ENCODE measurements at regions not wholly inside any gene's neighbourhood (a gene's known extent, or its start where the extent isn't known, plus 50 kb on each side); places are given as distances from the start of the nearest gene placed in this dataset.

DNA sequence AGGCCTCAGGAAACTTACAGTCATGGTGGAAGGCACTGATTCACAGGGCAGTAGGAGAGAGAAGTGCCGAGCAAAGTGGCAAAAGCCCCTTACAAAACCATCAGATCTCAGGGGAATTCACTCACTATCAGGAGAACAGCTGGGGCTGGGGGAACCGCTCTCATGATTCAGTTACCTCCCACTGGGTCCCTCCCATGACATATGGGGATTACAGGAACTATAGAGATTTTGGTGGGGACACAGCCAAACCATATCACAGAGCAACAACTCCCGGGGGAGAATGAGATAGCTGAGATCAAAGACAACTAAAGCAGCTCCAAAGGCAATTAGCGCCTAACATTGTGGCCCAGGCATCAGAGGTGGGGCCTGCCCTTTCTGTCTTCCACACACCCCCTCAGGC lies 85.4 kb upstream of the VOPP1 start:
- Histone ChIP-seq H3K9me3 (no peaks in the 10 kb centered on the region), H3K4me3 (no peak overlapping the region), H3K4me1 (ENCODE audit: low read depth) (no peaks in the 10 kb centered on the region), H3K36me3 (ENCODE audit: low read depth) (no peaks in the 10 kb centered on the region)
- intact Hi-C loops (cut with DNase I, micrococcal nuclease) = no loop called here
- TF ChIP-seq, protein P1, sequence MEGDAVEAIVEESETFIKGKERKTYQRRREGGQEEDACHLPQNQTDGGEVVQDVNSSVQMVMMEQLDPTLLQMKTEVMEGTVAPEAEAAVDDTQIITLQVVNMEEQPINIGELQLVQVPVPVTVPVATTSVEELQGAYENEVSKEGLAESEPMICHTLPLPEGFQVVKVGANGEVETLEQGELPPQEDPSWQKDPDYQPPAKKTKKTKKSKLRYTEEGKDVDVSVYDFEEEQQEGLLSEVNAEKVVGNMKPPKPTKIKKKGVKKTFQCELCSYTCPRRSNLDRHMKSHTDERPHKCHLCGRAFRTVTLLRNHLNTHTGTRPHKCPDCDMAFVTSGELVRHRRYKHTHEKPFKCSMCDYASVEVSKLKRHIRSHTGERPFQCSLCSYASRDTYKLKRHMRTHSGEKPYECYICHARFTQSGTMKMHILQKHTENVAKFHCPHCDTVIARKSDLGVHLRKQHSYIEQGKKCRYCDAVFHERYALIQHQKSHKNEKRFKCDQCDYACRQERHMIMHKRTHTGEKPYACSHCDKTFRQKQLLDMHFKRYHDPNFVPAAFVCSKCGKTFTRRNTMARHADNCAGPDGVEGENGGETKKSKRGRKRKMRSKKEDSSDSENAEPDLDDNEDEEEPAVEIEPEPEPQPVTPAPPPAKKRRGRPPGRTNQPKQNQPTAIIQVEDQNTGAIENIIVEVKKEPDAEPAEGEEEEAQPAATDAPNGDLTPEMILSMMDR (IDR thresholded peaks at IDR 0.05) = no peak
- DNase-seq (no peak), ATAC-seq (no peak)

- TF ChIP-seq, protein P1 (IDR thresholded peaks at IDR 0.05) = no peak
- H3K4me1 ChIP-seq (ENCODE audit: low read depth) = no peaks in the 10 kb centered on the region
- intact Hi-C loops (cut with DNase I, micrococcal nuclease) = no loop called here
Observed at GRCh38 chr7:55651057-55651456, 78.8 kb upstream of the VOPP1 start.

GRCh38 chr7:55649238-55649637 lies 76.9 kb upstream of the VOPP1 start:
- no peaks in the 10 kb centered on the region for H3K9me3 ChIP-seq
- no peak for ATAC-seq
- intact Hi-C loops (cut with DNase I, micrococcal nuclease) = no loop called here
- H3K4me3 ChIP-seq = no peak overlapping the region
- no peaks in the 10 kb centered on the region for H3K36me3 ChIP-seq (ENCODE audit: low read depth)
- DNase-seq = no peak
- TF ChIP-seq, protein P1 (IDR thresholded peaks at IDR 0.05) = no peak
- no peaks in the 10 kb centered on the region for H3K4me1 ChIP-seq (ENCODE audit: low read depth)

More at GRCh38 chr7:55651057-55651456, 78.8 kb upstream of the VOPP1 start:
- H3K9me3 ChIP-seq = no peaks in the 10 kb centered on the region
- no peaks in the 10 kb centered on the region for H3K36me3 ChIP-seq (ENCODE audit: low read depth)
- no peak overlapping the region for H3K4me3 ChIP-seq
- ATAC-seq (no peak), DNase-seq (no peak)

GRCh38 chr7:55644567-55644966 lies 72.3 kb upstream of the VOPP1 start:
- no peak for DNase-seq
- Histone ChIP-seq H3K4me1 (ENCODE audit: low read depth) (peaks cover 2% of the 10 kb centered on the region), H3K36me3 (ENCODE audit: low read depth) (no peaks in the 10 kb centered on the region), H3K9me3 (peaks cover 4% of the 10 kb centered on the region), H3K4me3 (no peak overlapping the region)
- ATAC-seq = no peak
- intact Hi-C loops (cut with DNase I, micrococcal nuclease) = no loop called here
- TF ChIP-seq, protein P1 (IDR thresholded peaks at IDR 0.05) = no peak

- no peak overlapping the region for H3K4me3 ChIP-seq
- TF ChIP-seq, protein P1 (IDR thresholded peaks at IDR 0.05) = no peak
- peaks cover 4% of the 10 kb centered on the region for H3K9me3 ChIP-seq
- no peaks in the 10 kb centered on the region for H3K36me3 ChIP-seq (ENCODE audit: low read depth)
- intact Hi-C loops (cut with DNase I, micrococcal nuclease) = no loop called here
- ATAC-seq (no peak), DNase-seq (no peak)
- H3K4me1 ChIP-seq (ENCODE audit: low read depth) = peaks cover 2% of the 10 kb centered on the region
Observed at GRCh38 chr7:55642266-55642665, 70.0 kb upstream of the VOPP1 start.

GRCh38 chr7:55641811-55642210 lies 69.5 kb upstream of the VOPP1 start:
- Histone ChIP-seq H3K36me3 (ENCODE audit: low read depth) (no peaks in the 10 kb centered on the region), H3K4me1 (ENCODE audit: low read depth) (peaks cover 2% of the 10 kb centered on the region), H3K4me3 (no peak overlapping the region), H3K9me3 (peaks cover 4% of the 10 kb centered on the region)
- intact Hi-C loops (cut with DNase I, micrococcal nuclease) = no loop called here
- TF ChIP-seq, protein P1 (IDR thresholded peaks at IDR 0.05) = no peak
- DNase-seq (no peak), ATAC-seq (no peak)

Data from mucosa of descending colon (tissue), 3 donors.